HFFc6 (cell line): ENCODE measurements at regions not wholly inside any gene's neighbourhood (a gene's known extent, or its start where the extent isn't known, plus 50 kb on each side); places are given as distances from the start of the nearest gene placed in this dataset.

ENCODE experiments used
- DNase-seq: peaks from one replicate; pipeline ENCODE4 v3.0.0-alpha.2; 2018
- H3K27ac Mint-ChIP-seq: 2 replicates; pipeline ENCODE4 v1.8.0; 2020; ENCODE audit warnings: mild to moderate bottlenecking, mixed read lengths
- H3K27me3 Mint-ChIP-seq: 2 replicates; pipeline ENCODE4 v1.8.0; 2021; ENCODE audit warnings: mild to moderate bottlenecking, moderate library complexity, mixed read lengths; ENCODE audit not compliant: insufficient read depth
- H3K36me3 Mint-ChIP-seq: 2 replicates; pipeline ENCODE4 v1.8.0; 2021; ENCODE audit warnings: low read depth, mixed read lengths
- H3K4me1 Mint-ChIP-seq: 2 replicates; pipeline ENCODE4 v1.8.0; 2020; ENCODE audit warnings: low read depth, mixed read lengths
- H3K4me3 Mint-ChIP-seq: 2 replicates; pipeline ENCODE4 v1.8.0; 2020; ENCODE audit warnings: mild to moderate bottlenecking, moderate library complexity, mixed read lengths
- H3K9me3 Mint-ChIP-seq: 2 replicates; pipeline ENCODE4 v1.8.0; 2020; ENCODE audit warnings: mild to moderate bottlenecking, mixed read lengths
- CTCF ChIP-seq: fragments of 200-600 bp; sonication (generic); IDR thresholded peaks from 2 replicates; pipeline ENCODE4 v1.5.0; 2021; ENCODE audit warnings: antibody characterized with exemption, mild to moderate bottlenecking

DNA sequence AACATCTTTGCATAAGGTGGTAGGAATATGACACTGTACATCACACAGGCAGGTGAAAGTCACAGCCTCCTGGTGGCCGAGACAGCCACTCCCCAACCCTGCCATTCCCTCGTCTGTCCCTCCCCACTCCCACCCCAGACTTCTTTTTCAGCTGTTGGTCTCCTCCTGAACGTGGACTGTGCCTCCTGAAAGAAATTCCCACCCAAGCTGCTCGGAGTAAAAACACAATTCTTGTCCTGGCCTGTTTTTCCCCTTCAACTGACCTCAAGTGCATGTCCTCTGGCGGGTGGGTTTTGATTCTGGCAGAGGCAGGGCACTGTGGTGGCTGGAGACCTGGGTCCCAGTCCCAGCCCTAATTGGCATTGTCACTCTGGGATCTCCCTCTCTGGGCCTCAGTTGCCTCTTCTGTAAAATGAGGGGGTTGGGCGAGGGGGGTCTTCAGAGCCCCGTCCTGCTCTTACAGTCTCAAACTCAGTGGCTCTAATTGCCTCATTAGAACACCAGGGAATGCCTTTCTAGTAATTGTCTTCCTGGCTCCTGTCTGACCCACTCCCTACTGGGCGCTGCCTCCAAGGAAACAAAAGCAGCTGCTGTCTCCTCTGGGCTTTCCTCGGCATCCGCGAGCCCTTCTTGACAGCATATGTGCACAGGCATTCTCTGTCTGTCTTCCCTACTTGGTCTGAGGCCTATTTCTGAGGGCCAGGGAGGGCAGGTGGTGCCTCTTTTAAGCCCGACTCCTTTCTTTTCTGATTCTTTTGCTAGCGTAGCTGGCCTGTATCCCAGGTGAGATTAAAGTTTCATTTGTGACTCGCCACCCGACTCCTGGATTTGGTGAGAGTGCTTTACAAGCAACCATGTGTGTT lies 186.6 kb upstream of the RMST start:
- no peaks in the 10 kb centered on the region for H3K36me3 Mint-ChIP-seq
- H3K27ac Mint-ChIP-seq, result no peak overlapping the region
- no peak overlapping the region for H3K4me3 Mint-ChIP-seq
- no peaks in the 10 kb centered on the region for H3K4me1 Mint-ChIP-seq
- H3K27me3 Mint-ChIP-seq, result no peaks in the 10 kb centered on the region
- no peak for TF ChIP-seq CTCF
- H3K9me3 Mint-ChIP-seq, result peaks cover 20% of the 10 kb centered on the region
- DNase-seq, result no peak

- H3K4me3 Mint-ChIP-seq, result no peak overlapping the region
- H3K36me3 Mint-ChIP-seq, result no peaks in the 10 kb centered on the region
- H3K9me3 Mint-ChIP-seq, result peaks cover 20% of the 10 kb centered on the region
- no peak overlapping the region for H3K27ac Mint-ChIP-seq
- no peak for TF ChIP-seq CTCF
- H3K27me3 Mint-ChIP-seq, result no peaks in the 10 kb centered on the region
- DNase-seq, result no peak
- no peaks in the 10 kb centered on the region for H3K4me1 Mint-ChIP-seq
Observed at GRCh38 chr12:97276661-97277429, 185.8 kb upstream of the RMST start.

DNA sequence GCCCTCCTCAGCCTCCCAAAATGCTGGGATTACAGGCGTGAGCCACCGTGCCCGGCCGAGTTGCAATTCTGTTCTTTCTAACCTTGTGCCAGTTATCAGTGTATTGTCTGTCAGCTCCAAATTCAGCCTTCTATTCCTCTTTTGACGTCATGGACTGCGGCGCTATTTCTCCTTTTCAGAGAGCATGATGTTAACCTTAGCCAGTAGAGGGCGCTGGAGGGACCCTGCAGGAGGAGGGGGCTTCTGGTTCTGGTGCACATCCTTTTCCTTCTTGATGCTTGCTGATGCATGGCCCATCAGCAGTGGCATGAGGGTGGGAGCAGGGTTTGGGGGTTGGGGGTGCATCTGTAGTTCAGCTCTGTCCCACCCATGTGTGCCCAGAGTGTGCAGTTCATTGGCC lies 179.3 kb upstream of the RMST start:
- Mint-ChIP-seq H3K9me3 (peaks cover 39% of the 10 kb centered on the region), H3K4me3 (no peak overlapping the region), H3K27ac (no peak overlapping the region), H3K4me1 (no peaks in the 10 kb centered on the region), H3K36me3 (no peaks in the 10 kb centered on the region), H3K27me3 (peaks cover 2% of the 10 kb centered on the region; the same call in 1 of the 2 replicates)
- no peak for TF ChIP-seq CTCF
- DNase-seq, result no peak

DNA sequence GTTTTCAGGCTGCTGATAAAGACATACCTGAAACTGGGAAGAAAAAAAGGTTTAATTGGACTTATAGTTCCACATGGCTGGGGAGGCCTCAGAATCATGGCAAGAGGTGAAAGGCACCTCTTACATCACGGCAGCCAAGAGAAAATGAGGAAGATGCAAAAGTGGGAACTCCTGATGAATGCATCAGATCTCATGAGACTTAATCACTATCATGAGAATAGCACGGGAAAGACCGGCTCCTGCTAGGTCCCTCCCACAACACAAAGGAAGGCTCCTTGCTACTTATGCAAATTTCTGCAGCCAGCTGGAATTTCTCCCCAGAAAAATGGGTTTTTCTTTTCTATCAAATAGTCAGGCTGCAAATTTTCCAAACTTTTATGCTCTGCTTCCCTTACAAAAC lies 174.1 kb upstream of the RMST start:
- H3K27ac Mint-ChIP-seq, result no peak overlapping the region
- peaks cover 24% of the 10 kb centered on the region for H3K9me3 Mint-ChIP-seq
- no peaks in the 10 kb centered on the region for H3K4me1 Mint-ChIP-seq
- no peak for DNase-seq
- no peak overlapping the region for H3K4me3 Mint-ChIP-seq
- H3K27me3 Mint-ChIP-seq, result peaks cover 2% of the 10 kb centered on the region; the same call in 1 of the 2 replicates
- H3K36me3 Mint-ChIP-seq, result no peaks in the 10 kb centered on the region
- no peak for TF ChIP-seq CTCF

GRCh38 chr12:97292588-97292987 lies 170.0 kb upstream of the RMST start:
- no peaks in the 10 kb centered on the region for H3K4me1 Mint-ChIP-seq
- DNase-seq, result no peak
- H3K36me3 Mint-ChIP-seq, result no peaks in the 10 kb centered on the region
- H3K9me3 Mint-ChIP-seq, result peaks cover 27% of the 10 kb centered on the region
- H3K27ac Mint-ChIP-seq, result no peak overlapping the region
- no peaks in the 10 kb centered on the region; the same call in 1 of the 2 replicates for H3K27me3 Mint-ChIP-seq
- no peak overlapping the region for H3K4me3 Mint-ChIP-seq
- no peak for TF ChIP-seq CTCF
